ENCODE measurements at regions not wholly inside any gene's neighbourhood (a gene's known extent, or its start where the extent isn't known, plus 50 kb on each side); places are given as distances from the start of the nearest gene placed in this dataset.
"Not testable (repeated sequence)": the region's sequence is repeated elsewhere in the genome, so short reads cannot be mapped to it uniquely, and the experiment has no call there.

GRCh38 chr6:27633221-27633688 lies 160.3 kb upstream of the ZNF184 start:
- DNase-seq (ENCODE audit: low read depth in 2 of 2, low spot score in 1 of 2) = not testable (repeated sequence)

GRCh38 chr6:27631609-27631916 lies 158.7 kb upstream of the ZNF184 start:
- no peak for DNase-seq (ENCODE audit: low read depth in 2 of 2, low spot score in 1 of 2)

- DNase-seq (ENCODE audit: low read depth in 2 of 2, low spot score in 1 of 2) = no peak
Observed at GRCh38 chr6:27630727-27631608, 158.1 kb upstream of the ZNF184 start.

- no peak for DNase-seq (ENCODE audit: low read depth in 2 of 2, low spot score in 1 of 2)
Observed at GRCh38 chr6:27624694-27625262, 151.9 kb upstream of the ZNF184 start.

GRCh38 chr6:27623103-27623502 lies 150.2 kb upstream of the ZNF184 start:
- no peak for DNase-seq (ENCODE audit: low read depth in 2 of 2, low spot score in 1 of 2)

GRCh38 chr6:27619436-27619835 lies 146.5 kb upstream of the ZNF184 start:
- no peak for DNase-seq (ENCODE audit: low read depth in 2 of 2, low spot score in 1 of 2)

GRCh38 chr6:27617700-27618689 lies 145.1 kb upstream of the ZNF184 start:
- no peak for DNase-seq (ENCODE audit: low read depth in 2 of 2, low spot score in 1 of 2)

GRCh38 chr6:27617046-27617687 lies 144.3 kb upstream of the ZNF184 start:
- DNase-seq (ENCODE audit: low read depth in 2 of 2, low spot score in 1 of 2) = no peak

- DNase-seq (ENCODE audit: low read depth in 2 of 2, low spot score in 1 of 2) = no peak
Observed at GRCh38 chr6:27616328-27617045, 143.6 kb upstream of the ZNF184 start.

GRCh38 chr6:27611451-27611850 lies 138.5 kb upstream of the ZNF184 start:
- no peak for DNase-seq (ENCODE audit: low read depth in 2 of 2, low spot score in 1 of 2)

- DNase-seq (ENCODE audit: low read depth in 2 of 2, low spot score in 1 of 2) = no peak
Observed at GRCh38 chr6:27608916-27609883, 136.3 kb upstream of the ZNF184 start.

- DNase-seq (ENCODE audit: low read depth in 2 of 2, low spot score in 1 of 2) = no peak
Observed at GRCh38 chr6:27605401-27606342, 132.8 kb upstream of the ZNF184 start.

GRCh38 chr6:27604986-27605385 lies 132.1 kb upstream of the ZNF184 start:
- no peak for DNase-seq (ENCODE audit: low read depth in 2 of 2, low spot score in 1 of 2)

GRCh38 chr6:27601668-27602254 lies 128.9 kb upstream of the ZNF184 start:
- no peak for DNase-seq (ENCODE audit: low read depth in 2 of 2, low spot score in 1 of 2)

GRCh38 chr6:27599859-27600532 lies 127.1 kb upstream of the ZNF184 start:
- no peak for DNase-seq (ENCODE audit: low read depth in 2 of 2, low spot score in 1 of 2)

- DNase-seq (ENCODE audit: low read depth in 2 of 2, low spot score in 1 of 2) = not testable (repeated sequence)
Observed at GRCh38 chr6:27597031-27597567, 124.2 kb upstream of the ZNF184 start.

- DNase-seq (ENCODE audit: low read depth in 2 of 2, low spot score in 1 of 2) = no peak
Observed at GRCh38 chr6:27593861-27594260, 121.0 kb upstream of the ZNF184 start.

All from stimulated activated CD8-positive, alpha-beta memory T cell treated with anti-CD3 and anti-CD28 coated beads, Interleukin-4, amount 100 ng/mL, for 4 hours (primary cell).